GM18499 (cell line): ENCODE measurements at regions not wholly inside any gene's neighbourhood (a gene's known extent, or its start where the extent isn't known, plus 50 kb on each side); places are given as distances from the start of the nearest gene placed in this dataset.
"Not testable (repeated sequence)": the region's sequence is repeated elsewhere in the genome, so short reads cannot be mapped to it uniquely, and the experiment has no call there.

Experiments used
- ATAC-seq: cut with Tn5 transposase; IDR thresholded peaks from one replicate; pipeline ENCODE4 v1.9.1; 2021; ENCODE audit warnings: moderate number of reproducible peaks; ENCODE audit not compliant: insufficient read depth, unreplicated experiment

GRCh38 chr9:113664181-113664875 lies 200.8 kb downstream of the RGS3 start:
- ATAC-seq: no peak

- ATAC-seq: no peak
Observed at GRCh38 chr9:113665064-113665463, 201.5 kb downstream of the RGS3 start.

DNA sequence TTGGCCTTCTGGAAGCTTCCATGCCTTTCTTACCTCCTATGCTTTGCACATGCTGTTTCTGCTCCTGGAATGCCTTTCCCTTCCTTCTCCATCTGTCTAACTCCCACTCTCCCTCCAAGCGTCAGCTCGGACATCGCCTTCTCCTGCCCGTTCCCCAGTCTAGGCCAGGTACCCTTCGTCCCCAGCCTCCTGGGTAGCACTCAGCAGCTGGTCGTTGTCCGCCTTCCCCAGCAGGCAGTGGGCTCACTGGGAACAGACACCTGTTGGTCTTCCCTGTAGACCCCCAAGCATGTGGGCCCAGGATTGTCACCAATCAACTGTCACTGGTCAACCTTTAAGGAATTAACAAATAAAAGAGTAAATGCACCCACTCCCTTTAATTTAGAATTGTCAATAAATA lies 202.2 kb downstream of the RGS3 start:
- no peak for ATAC-seq

DNA sequence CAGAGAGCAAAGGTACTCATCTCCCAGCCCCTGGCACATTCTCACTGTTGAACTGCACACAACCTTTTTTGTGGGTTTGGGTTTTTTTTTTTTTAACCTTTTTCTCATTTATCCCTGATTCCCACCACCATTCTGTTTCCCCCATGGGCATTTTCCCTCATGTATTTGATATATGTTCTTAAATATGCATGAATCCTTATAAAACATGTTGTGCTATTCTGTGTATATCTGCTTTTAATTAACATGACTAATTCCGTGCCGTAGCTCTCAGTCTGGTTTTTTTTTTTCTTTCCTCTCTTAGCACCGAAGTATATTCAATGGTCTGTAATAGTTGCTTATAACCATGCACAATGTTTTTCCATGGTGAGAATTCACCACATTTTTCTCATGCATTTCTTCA lies 204.5 kb downstream of the RGS3 start:
- ATAC-seq: no peak

GRCh38 chr9:113669522-113670115 lies 206.1 kb downstream of the RGS3 start:
- no peak for ATAC-seq

DNA sequence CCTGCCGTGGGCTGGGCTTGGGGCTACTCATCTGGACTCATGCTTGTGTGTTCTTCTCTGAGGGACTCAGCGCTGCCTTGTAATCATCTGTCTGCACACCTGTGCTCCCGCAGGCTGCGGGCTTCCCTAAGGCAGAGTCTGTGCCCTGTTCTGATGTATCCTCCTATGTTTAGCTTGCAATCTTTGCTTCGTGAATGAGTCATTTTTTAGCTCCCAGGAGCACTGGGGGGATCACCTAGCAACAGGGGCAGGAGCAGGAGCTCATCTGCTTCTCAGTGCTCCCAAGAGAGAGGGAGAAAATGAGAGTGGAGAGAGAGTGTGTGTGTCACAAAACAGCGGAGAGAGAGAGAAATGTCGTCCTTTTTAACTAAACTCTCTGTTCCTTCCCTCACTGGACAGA lies 202.4 kb upstream of the ZNF618 start:
- ATAC-seq: no peak

DNA sequence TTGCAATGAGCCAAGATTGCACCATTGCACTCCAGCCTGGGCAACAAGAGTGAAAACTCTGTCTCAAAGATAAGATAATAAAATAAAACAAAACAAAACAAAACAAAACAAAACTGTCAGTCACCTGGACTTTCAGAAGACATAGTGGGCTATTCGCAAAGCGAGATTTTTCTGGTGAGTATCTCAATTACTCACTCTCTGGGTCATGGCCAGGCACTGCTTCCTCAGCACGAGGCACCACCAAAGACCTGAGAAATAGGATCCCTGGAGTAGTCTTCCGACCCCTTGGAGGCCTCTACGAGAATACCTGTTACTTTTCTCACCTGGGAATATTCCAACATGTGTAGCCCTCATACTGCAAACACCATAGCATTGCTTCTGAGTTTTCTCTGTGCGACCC lies 201.7 kb upstream of the ZNF618 start:
- no peak for ATAC-seq

- ATAC-seq: no peak
Observed at GRCh38 chr9:113675475-113675941, 200.6 kb upstream of the ZNF618 start.

- no peak for ATAC-seq
Observed at GRCh38 chr9:113677057-113677456, 199.1 kb upstream of the ZNF618 start.

DNA sequence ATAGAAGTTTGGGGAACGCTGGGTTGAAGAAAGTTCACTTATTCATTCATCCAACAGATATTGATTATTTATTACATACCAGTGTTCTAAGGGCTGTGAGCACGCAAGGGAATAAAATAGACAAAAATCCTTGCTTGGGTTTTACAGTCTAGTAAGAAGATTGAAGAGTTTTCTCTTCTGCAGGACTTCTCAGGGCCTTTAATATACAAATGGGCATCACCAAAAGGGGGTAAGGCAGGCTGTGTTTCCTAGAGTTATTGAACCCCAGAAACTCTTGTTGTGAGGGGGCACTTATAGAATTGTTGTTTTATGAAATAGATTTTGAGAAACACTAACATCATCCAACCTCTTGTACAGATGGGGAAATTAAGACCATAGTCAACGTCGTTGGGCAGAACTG lies 198.5 kb upstream of the ZNF618 start:
- ATAC-seq: no peak

GRCh38 chr9:113678119-113678858 lies 197.8 kb upstream of the ZNF618 start:
- ATAC-seq: no peak

DNA sequence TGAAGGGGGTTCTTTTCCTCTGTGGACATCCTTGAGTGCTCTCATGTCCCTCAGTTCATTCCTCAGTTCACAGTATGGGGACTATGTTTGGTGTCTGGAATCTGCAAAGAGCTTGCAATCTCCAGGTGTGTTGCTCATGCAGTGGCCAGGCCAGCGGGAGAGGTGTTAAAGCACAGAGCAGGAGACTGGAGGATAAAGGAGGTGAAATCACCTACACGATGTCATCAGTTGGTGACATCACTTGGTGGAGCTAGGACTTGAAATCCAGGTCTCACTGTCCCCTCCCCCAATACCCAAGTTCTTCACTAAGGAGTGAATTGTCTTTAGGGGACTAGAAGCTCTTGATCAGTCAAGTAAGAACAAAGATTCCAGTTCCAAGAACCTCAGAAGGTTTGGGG lies 197.3 kb upstream of the ZNF618 start:
- no peak for ATAC-seq

DNA sequence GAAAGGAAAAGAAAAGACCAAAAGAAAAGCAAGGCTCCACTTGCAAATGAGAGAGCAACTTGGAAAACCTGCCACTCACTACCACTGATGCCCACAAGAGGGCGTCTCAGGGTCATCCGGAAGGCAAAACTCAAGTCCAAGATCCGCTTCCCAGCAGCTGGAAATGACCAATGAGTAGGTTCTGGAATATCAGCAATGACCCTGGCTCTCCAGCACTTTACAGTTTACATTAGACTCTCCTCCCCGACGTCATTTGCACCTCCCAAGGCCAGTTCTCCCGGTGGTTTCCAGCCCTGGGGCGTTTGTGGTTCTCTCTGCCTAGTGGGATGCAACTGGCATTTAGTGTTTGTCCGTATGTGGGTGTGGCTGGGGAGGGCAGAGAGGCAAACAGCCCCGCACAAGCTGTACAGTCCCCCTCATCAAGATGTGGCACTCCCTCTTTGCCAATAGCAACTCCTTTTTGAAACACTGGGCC lies 193.8 kb upstream of the ZNF618 start:
- no peak for ATAC-seq

- ATAC-seq: not testable (repeated sequence)
Observed at GRCh38 chr9:113685636-113686035, 190.5 kb upstream of the ZNF618 start.

- ATAC-seq: no peak
Observed at GRCh38 chr9:113687107-113687679, 188.9 kb upstream of the ZNF618 start.

GRCh38 chr9:113687680-113688371 lies 188.3 kb upstream of the ZNF618 start:
- ATAC-seq: no peak

DNA sequence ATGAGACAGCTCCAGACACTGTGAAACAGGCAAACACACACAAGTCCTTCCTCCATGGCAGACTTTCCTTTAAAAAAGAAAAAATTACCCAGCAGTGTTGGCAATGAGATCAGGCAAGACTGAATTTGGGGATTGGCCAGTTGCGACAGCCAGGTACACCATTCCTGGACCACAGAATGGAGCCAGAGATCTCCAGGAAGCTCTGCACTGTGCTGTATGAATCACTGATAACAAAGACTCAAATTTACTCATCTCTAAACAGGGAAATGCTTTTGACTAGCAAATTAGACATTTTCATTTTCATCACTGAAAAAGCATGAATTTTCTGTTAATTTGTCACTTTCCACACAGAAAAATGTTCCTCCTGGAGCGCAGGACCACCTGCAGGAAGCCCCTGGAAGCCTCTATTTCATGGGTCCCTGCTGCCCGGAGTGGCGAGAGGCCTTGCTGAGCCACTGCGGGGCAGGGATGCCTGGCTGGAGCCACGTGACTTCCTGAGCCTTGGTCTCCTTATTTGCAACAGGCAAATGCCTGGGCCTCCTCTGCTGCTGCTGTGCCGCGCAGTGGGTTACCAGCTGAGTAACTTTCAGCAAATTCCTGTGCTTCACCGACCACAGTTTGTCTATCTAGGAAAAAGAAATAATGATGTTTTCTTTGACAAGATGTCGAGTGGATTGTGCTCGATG lies 185.9 kb upstream of the ZNF618 start:
- no peak for ATAC-seq

GRCh38 chr9:113692256-113692655 lies 183.9 kb upstream of the ZNF618 start:
- no peak for ATAC-seq

GRCh38 chr9:113694912-113695311 lies 181.2 kb upstream of the ZNF618 start:
- ATAC-seq: no peak

GRCh38 chr9:113695440-113695851 lies 180.7 kb upstream of the ZNF618 start:
- ATAC-seq: no peak
